A673 (cell line): ENCODE measurements at regions not wholly inside any gene's neighbourhood (a gene's known extent, or its start where the extent isn't known, plus 50 kb on each side); places are given as distances from the start of the nearest gene placed in this dataset.

Experiments used
- BruUV-seq: library from RNA; stranded (reverse); fragments of 400-500 nt; replicated peaks from 2 replicates; lab custom pipeline; 2021; lab: Mats Ljungman, UMichigan
- CTCF ChIA-PET: fragments of 300-600 bp; sonication (Branson Sonifier 250); formaldehyde crosslinking; loops from one replicate; lab custom pipeline; 2022; ENCODE audit warnings: antibody characterized with exemption; lab: Charles Lee
- POLR2A ChIA-PET: fragments of 300-600 bp; sonication (Branson Sonifier 250); formaldehyde crosslinking; loops from one replicate; lab custom pipeline; 2022; ENCODE audit warnings: antibody characterized with exemption; ENCODE audit not compliant: low non-redundant PET; lab: Charles Lee
- DNase-seq: peaks from one replicate; pipeline ENCODE4 v3.0.0-alpha.2; 2015; ENCODE audit warnings: low spot score
- H3K27ac ChIP-seq: fragments of 200-600 bp; sonication (generic); 2 replicates; pipeline ENCODE4 v1.5.1; 2016; ENCODE audit warnings: mixed run types, low read depth, mild to moderate bottlenecking, mixed read lengths, antibody characterized with exemption, low read length; ENCODE audit not compliant: poor library complexity, severe bottlenecking
- H3K27me3 ChIP-seq: fragments of 200-600 bp; sonication (generic); replicated peaks from 2 replicates; pipeline ENCODE4 v1.6.1; 2017; ENCODE audit warnings: mixed run types, low read depth, mild to moderate bottlenecking, mixed read lengths, antibody characterized with exemption, low read length; ENCODE audit not compliant: insufficient read depth, poor library complexity
- H3K36me3 ChIP-seq: fragments of 200-600 bp; sonication (generic); 2 replicates; pipeline ENCODE4 v1.6.1; 2016; ENCODE audit warnings: mixed run types, mild to moderate bottlenecking, mixed read lengths, antibody characterized with exemption, low read length; ENCODE audit not compliant: insufficient read depth, poor library complexity, severe bottlenecking
- H3K4me1 ChIP-seq: fragments of 200-600 bp; sonication (generic); 2 replicates; pipeline ENCODE4 v1.6.1; 2017; ENCODE audit warnings: mixed run types, mild to moderate bottlenecking, mixed read lengths, antibody characterized with exemption, low read length; ENCODE audit not compliant: insufficient read depth, poor library complexity, severe bottlenecking
- H3K4me3 ChIP-seq: fragments of 200-600 bp; sonication (generic); 2 replicates; pipeline ENCODE4 v1.5.1; 2016; ENCODE audit warnings: low read depth, mixed run types, mild to moderate bottlenecking, mixed read lengths, low read length; ENCODE audit not compliant: poor library complexity, severe bottlenecking
- H3K9me3 ChIP-seq: fragments of 200-600 bp; sonication (generic); 2 replicates; pipeline ENCODE4 v1.6.1; 2016; ENCODE audit warnings: mixed run types, low read depth, mild to moderate bottlenecking, mixed read lengths, antibody characterized with exemption, low read length; ENCODE audit not compliant: poor library complexity, severe bottlenecking
- EZH2 ChIP-seq: fragments of 200-600 bp; sonication (generic); IDR thresholded peaks from 2 replicates; pipeline ENCODE4 v1.6.1; 2017; ENCODE audit warnings: borderline replicate concordance, low read depth, mild to moderate bottlenecking, mixed read lengths, antibody characterized with exemption, low read length; ENCODE audit not compliant: poor library complexity, severe bottlenecking
- intact Hi-C: fragments of 100-400 bp; cut with micrococcal nuclease; formaldehyde crosslinking; loops from one replicate; pipeline ENCODE4 v1.10.0; 2022; ENCODE audit not compliant: unreplicated experiment
- TF ChIP-seq, protein P1 (sequence below): fragments of 300-800, 200-600 bp; sonication (generic); conservative IDR thresholded peaks from 2 replicates; pipeline ENCODE4 v1.5.1; 2017; ENCODE audit warnings: low read depth, mild to moderate bottlenecking, antibody characterized with exemption, low read length, moderate library complexity, mixed read lengths

DNA sequence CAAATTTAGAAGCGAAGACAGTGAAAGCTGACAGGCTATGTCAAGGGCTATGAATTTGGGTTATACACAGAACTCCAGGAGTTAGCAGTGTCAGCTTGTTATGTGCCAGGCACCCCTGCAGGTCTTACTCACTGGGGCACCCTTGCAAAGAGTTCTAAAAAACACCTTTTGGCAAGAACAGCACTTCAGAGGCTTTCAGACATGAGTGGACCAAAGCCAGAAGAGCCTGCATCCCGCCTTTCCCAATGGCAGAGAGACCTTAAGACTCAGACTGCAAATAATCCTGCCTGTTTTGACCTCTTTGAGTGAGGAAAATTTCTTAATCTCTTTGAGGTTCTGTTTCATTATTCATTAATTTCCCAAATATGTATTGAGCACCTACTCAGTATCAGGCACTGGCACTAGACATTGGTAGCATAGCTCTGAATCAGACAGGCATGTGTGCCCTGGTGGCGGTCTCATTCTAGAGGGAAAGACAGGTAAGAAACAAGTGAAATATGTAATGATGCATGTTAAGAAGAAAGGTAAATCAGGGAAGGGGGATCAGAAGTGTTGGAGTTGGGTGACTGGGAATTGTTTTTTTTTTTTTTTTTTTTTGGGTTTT is 280.0 kb downstream of the KBTBD8 start:
- no peak overlapping the region for H3K4me3 ChIP-seq
- no peaks in the 10 kb centered on the region for H3K27me3 ChIP-seq
- CTCF ChIA-PET: no interaction called here
- H3K27ac ChIP-seq: no peak overlapping the region
- DNase-seq: no peak
- H3K4me1 ChIP-seq: no peaks in the 10 kb centered on the region
- intact Hi-C loops: no loop called here
- POLR2A ChIA-PET: no interaction called here
- no peaks in the 10 kb centered on the region for H3K36me3 ChIP-seq
- BruUV-seq: no TSS peak
- TF ChIP-seq EZH2: no peak
- TF ChIP-seq, protein P1, sequence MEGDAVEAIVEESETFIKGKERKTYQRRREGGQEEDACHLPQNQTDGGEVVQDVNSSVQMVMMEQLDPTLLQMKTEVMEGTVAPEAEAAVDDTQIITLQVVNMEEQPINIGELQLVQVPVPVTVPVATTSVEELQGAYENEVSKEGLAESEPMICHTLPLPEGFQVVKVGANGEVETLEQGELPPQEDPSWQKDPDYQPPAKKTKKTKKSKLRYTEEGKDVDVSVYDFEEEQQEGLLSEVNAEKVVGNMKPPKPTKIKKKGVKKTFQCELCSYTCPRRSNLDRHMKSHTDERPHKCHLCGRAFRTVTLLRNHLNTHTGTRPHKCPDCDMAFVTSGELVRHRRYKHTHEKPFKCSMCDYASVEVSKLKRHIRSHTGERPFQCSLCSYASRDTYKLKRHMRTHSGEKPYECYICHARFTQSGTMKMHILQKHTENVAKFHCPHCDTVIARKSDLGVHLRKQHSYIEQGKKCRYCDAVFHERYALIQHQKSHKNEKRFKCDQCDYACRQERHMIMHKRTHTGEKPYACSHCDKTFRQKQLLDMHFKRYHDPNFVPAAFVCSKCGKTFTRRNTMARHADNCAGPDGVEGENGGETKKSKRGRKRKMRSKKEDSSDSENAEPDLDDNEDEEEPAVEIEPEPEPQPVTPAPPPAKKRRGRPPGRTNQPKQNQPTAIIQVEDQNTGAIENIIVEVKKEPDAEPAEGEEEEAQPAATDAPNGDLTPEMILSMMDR: no peak
- H3K9me3 ChIP-seq: no peaks in the 10 kb centered on the region

DNA sequence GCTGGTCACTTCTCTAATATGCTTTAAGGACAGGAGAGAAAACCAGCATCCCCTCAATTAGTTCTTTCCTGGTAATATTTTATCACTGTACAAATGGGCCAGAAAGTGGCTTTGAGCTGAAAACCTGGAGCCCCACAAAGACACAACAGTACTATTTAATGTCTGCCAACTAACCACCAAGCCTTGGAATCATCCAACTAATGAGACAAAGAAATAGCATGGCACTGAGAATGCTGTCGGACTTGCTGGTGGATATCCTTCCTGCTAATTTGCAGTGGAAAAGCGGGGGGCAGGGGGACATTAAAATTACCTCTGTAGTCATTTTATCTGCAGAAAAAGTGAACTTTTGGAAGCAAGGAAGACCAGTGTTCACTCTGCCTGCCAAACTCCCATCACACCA is 288.5 kb downstream of the KBTBD8 start:
- BruUV-seq: no TSS peak
- TF ChIP-seq, protein P1: no peak
- TF ChIP-seq EZH2: no peak

DNA sequence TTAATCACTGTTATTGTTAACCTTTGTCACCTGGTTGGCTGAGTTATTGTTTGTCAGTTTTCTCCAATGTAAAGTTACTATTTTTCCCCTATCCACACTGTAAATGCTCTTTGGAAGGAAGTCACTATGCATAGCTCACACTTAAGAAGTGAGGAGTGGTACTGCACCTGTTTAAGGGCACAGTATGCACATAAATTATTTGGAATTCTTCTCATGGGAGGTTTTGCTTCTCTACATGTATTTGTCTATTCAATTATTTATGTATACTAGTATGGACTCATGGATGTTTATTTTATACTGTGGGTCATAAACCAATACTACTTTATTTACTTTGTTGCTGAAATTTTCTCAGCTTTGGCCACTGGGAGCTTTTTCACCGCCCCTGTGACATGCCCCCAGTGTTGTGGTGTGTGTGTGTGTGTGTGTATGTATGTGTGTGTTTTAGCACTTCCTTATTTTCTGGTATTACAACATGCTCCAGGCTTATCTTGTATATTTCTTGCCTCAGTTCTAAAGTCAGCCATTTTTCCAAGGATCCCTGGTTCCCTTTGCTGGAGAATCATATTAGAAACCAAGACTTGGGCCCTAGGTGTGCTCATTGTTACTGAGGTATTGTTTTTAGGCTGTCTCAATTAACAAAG is 290.5 kb downstream of the KBTBD8 start:
- CTCF ChIA-PET: no interaction called here
- no peaks in the 10 kb centered on the region for H3K4me1 ChIP-seq

More for the DNA sequence above, 288.5 kb downstream of the KBTBD8 start:
- Histone ChIP-seq H3K36me3 (no peaks in the 10 kb centered on the region), H3K4me1 (no peaks in the 10 kb centered on the region), H3K27me3 (no peaks in the 10 kb centered on the region), H3K9me3 (no peaks in the 10 kb centered on the region), H3K4me3 (no peak overlapping the region), H3K27ac (no peak overlapping the region)
- ChIA-PET POLR2A (no interaction called here), CTCF (no interaction called here)
- no peak for DNase-seq
- intact Hi-C loops: no loop called here

More for the DNA sequence above, 290.5 kb downstream of the KBTBD8 start:
- Histone ChIP-seq H3K9me3 (no peaks in the 10 kb centered on the region), H3K27ac (no peak overlapping the region), H3K36me3 (no peaks in the 10 kb centered on the region), H3K27me3 (no peaks in the 10 kb centered on the region), H3K4me3 (no peak overlapping the region)
- intact Hi-C loops: no loop called here
- no peak for DNase-seq
- TF ChIP-seq EZH2: no peak
- TF ChIP-seq, protein P1: no peak
- POLR2A ChIA-PET: no interaction called here
- no TSS peak for BruUV-seq
